GM20431 (cell line): ENCODE measurements at regions not wholly inside any gene's neighbourhood (a gene's known extent, or its start where the extent isn't known, plus 50 kb on each side); places are given as distances from the start of the nearest gene placed in this dataset.

Source experiments
- in situ Hi-C: fragments of 300-500 bp; cut with MseI, MboI; formaldehyde crosslinking; loops from one replicate; pipeline ENCODE4 v1.15.0; 2020; ENCODE audit warnings: low sequenced_read_pairs; ENCODE audit not compliant: unreplicated experiment

DNA sequence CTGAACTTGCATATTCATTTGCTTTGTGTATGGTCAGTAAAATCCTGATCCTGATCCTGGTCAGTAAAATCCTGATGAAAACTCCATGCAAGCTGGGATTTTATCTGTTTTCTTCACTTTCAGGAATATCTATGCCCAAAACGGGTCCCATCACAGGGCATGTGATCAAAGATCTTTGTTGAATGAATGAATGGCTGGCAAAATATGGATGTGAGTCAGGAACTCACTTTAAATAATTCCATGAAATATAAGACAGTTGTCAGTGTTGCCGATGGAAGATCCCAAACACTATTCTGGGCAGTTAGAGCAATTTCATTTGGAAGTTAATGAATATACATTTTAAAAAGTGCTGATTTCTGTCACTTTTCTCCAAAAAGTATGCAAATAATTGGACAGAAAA, 598.4 kb downstream of the GBA3 start:
- in situ Hi-C loops = no loop called here

DNA sequence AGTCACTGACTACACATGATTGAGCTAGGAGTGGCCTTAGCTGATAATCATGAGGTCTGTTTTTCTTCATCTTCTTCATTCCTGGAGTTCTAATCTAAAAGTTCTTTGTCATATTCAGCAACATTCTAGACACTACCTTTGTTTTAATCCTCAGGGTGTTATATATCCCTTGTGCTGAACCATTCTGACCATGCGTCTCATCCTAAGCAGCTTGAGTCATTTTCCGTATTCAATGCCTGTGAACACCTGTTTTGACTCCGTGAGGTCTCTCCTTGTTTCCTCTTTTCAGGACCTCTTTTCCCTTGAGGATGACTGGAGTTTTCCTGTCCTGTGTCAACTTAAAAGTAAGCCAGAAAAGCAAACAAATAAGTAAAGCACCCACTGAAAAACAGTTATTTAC, 597.9 kb downstream of the GBA3 start:
- in situ Hi-C loops = no loop called here

DNA sequence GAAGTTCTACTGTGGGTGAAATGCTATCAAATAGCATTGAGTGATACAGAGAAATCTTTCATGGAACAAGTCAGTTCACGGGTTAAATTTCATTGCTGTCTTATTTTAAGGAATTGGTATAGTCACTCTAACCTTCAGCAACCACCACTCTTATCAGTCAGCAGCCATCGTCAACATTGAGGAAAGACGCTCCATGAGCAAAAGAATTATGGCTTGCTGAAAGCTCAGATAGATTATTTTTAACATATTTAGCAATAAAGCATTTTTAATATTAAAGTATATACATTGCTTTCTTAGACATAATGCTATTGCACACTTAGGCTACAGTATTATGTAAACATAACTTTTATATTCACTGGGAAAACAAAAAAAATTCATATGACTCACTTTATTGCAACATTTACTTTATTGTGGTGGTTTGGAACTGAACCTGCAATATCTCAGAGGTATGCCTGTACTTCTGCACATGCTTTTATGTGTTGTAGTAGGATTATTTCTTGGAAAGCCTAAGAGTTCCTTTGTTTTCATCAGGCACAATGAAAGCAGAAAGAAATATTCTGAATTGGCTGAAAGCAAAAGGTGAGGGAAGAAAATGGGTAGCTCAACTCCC, 586.7 kb downstream of the GBA3 start:
- in situ Hi-C loops = no loop called here

DNA sequence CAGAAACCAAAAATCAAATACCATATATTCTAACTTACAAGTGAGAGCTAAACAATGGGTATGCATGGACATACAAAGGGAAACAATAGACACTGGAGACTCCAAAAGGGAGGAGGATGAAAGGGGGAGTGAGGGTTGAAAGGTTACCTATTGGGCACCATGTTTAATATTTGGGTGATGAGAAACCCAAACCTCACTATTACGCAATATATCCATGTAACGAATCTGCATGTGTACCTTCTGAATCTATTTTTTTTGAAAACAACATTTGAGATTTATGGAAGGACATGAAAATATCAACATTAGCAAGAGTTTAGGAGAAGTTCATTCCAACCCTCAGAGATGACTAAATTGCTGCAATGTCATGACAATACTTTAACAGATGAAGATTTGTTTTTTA, 586.1 kb downstream of the GBA3 start:
- in situ Hi-C loops = no loop called here

DNA sequence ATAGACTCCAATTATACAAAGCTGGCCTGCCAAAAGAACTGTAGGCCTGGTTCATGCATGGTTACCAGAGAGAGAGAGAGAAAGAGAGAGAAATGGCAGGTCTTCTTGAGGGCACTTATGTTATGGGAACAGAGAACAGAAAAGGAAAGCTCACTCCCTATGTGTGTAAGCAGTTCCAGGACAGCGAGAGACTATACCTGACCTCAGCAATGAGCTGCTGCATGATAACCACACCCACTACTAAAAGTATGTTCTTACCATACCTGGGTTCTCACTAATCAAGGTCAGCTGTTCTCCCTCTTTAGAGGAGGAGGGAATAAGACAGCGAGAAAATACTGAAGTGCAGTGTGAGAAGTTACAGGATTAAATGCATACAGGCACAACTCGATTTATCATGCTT, 583.3 kb downstream of the GBA3 start:
- in situ Hi-C loops = no loop called here

DNA sequence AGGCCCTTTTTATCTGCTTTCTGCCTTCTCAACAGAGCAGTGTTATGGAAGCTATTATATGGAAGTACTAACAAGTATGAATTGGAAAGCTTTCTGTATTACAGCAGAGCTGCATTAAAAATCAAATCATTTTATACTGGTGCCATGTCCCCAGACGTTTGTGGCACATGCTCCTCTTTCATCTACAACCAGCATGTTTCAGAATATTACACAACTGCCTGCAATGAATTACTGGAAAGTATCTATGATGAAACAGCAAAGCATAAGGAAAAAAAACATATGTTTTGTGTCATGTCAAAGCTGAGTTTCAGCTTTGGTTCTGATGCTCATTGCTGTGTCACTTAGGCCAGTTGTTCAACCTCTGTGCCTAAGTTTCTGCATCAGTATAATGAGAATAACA, 576.8 kb downstream of the GBA3 start:
- in situ Hi-C loops = no loop called here

DNA sequence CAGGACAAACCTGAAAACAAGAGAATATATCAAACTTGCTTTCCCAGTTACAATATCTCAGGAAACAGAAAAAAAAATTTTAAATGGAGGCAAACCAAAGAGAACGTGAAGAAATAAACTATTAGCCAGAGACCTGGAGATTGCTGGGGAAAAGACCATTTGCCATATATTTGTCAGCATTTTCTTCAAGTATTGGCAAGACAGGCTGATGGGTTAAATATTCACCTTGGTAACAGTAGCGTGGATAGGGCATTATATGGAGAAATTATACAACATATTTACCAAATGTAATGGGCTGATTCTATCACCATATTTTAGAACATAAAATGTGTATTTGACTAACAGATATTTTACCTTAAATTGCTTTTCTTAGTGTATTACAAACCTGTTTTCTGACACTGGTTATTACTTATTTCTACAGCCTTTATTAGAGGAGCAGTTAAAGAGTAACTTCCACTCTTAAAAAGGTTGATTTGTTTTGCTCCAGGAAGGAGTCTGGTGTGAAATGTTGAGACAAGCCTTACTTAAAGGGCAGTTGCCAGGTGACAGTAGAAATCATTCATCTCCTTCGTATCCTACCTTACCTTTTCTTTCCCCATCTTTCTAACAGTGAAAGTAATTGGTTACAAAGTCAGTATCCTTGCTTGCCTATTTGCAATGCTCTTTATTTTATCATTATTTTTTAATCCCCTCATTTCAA, 575.5 kb downstream of the GBA3 start:
- in situ Hi-C loops = no loop called here

DNA sequence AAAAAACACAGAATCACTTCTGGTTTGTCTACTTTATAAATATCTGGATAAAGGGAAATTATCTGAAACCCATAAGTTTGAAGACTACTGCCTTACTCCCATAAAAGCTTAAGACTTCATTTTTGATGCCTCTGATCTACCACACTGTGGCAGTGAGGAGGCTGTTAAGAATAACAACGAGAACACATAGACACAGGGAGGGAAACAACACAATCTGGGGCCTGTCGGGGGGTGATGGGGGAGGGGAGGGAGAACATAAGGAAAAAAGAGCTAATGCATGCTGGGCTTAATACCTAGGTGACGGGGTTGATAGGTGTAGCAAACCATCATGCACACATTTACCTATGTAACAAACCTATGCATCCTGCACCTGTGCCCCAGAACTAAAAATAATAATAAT, 573.7 kb downstream of the GBA3 start:
- in situ Hi-C loops = no loop called here

DNA sequence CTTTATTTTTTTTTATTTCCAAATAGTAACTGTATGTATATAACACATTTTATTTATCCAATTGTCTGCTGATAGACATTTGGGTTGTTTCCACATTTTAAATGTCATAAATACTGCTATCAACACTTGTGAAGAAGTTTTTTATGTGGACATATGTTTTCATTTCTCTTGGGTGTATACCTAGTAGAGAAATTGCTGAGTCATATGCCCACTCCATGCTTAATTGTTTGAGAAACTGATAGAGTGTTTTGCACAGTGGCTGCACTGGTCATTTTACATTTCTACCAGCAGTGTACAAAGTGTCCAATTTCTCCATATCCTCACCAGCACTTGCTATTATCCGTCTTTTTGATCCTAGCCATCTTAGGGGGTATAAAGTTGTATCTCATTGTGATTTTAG, 567.8 kb downstream of the GBA3 start:
- in situ Hi-C loops = no loop called here

DNA sequence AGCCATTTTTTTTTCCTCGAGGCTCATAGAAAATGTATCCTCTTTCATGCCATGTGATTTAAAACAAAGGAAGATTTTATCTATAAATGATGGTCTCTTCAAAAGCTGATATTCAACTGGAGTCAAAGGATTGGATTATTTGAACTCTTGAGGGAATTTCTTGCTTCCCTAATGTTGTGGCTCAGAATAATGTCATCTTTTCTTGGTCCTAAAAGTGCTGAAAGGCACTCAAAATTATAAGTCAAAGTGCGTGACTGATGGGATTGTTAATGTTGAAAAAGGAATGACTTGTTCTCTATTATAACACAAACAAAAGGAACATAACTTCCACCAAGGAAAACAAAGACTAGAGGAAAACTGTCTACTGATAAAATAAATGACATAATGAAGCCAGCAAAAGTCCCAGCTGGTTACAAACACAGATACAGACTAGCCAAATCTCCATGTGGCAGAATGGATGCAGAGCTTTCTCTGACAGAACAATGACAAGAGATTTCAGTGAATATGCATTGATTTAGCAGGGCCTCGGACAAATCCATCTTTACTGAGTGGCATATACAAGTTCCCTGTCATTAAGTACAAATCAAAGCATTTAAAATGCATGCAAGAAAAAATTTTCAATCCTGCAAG, 552.6 kb downstream of the GBA3 start:
- in situ Hi-C loops = no loop called here

DNA sequence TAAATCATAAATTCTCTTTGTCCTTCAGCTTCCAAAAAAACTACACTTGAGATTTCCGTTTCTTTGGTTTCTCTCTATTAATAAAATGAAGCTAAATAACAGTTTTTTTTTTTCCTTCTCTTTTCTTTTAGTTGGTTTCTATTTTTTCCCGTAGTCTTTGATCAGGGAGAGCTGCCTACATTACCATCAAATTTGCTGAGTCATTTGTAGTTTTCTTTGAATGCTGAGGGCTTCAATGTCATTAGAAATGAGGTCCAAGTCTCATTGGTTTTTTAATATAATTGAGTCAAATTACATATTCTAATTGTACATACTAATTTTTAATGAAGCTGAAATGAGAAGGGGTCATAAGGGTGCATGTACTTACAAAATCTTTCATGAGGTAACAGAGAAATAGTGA, 550.2 kb downstream of the GBA3 start:
- in situ Hi-C loops = no loop called here

DNA sequence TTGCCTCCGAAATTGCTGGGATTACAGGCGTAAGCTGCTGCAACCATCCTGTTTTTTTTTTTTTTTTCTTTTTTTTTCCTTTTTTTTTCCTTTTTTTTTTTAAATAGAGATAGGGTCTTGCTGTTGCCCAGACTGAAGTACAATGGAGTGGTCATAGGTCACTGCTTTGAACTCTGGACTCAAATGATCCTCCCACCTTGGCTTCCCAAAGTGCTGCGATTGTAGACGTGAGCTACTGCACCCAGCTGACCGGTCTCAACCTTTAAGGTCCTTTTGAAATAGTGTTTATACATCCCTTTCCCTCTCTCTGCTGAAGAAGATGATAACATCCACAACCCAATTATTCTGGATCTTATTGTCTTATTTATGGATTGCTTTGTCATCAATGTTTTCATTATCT, 548.7 kb downstream of the GBA3 start:
- in situ Hi-C loops = no loop called here

DNA sequence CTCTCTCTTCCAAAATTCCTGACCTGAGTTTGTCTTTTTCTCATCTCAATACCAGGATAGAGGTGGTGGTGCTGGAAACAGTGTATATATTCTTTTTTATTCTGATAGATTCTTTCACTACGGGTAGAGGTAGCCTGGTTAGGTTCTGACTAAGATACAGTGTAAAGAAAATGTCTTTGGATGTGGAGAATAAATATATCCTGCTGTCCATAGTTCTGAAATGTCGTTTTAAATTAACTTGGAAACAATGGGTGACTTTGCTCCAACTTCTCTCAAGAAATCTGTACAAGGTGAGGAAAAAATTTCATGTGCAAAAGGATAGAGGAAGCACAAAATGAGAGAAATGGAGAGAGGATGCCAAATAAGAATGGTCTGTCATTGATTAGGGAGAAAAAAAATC, 546.1 kb downstream of the GBA3 start:
- in situ Hi-C loops = no loop called here

DNA sequence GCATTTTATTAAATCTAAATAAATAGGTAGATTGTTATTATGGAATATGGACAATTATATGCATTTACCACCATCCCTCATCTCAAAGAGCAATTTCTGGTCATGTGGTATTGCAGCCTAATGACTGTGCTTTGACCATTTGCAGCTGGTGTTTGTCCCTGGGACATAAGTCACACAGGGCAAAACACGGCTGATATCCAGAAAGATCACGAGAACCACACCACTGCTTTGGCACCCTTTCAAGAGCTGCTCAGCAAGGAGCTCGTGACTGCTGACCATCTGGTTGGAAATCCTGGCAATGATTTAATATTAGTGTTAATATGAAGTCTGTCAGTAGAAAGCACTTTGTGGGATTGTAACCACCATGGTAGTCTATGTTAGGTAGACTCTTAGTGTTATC, 545.0 kb downstream of the GBA3 start:
- in situ Hi-C loops = no loop called here

DNA sequence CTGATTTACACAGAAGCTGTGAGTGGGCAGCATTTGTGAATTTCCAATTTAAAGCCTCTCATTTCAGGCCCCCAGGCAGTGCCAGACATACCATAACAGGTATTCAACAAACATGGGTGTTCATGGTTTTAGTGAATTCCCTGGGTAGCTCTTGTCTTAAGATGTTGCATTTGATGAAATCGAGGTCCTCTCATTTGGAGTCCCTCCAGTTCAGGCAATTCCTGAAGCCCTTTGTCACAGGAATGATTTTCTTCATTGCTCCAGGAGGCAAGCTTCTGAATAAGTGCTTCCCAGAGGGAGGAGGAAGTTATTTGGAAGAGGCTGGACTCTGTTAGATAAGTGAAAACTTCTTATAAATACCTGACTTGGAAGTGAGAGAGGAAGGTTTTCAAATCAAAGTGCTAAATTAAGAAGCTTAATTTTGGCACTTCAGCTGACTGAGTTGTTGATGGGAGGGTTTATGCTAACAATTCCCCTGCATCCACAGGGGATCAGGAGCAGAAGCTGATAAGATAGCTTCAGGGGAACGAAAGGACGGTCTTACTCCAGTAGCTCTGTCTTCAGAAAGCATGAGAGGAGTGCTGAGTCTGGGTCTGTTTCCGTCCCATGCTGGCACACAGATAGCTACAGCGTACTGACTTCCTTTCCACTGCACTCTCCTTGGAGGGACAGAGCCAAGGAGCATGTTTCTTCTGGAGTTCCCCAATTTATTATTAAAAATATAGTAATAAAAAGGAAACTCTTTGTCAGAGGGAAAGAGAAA, 543.1 kb downstream of the GBA3 start:
- in situ Hi-C loops = no loop called here

DNA sequence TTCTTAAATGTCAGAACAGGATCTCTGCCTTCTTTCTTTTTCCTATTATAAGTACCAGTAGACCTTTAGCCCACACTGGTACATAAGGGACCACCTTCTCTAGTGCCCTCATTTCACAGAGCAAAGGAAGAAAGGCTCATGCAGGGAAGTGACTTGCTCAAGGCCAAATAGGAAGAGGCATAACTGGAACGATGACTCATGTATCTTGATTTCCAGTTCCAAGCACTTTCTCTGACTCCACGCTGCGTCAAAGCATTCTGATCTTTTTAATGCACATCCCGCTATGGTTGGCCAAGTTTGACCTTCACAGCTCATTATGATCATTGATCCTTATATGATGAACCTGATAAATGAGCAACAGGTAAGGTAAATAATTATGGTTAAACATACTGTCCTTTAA, 542.0 kb downstream of the GBA3 start:
- in situ Hi-C loops = no loop called here

DNA sequence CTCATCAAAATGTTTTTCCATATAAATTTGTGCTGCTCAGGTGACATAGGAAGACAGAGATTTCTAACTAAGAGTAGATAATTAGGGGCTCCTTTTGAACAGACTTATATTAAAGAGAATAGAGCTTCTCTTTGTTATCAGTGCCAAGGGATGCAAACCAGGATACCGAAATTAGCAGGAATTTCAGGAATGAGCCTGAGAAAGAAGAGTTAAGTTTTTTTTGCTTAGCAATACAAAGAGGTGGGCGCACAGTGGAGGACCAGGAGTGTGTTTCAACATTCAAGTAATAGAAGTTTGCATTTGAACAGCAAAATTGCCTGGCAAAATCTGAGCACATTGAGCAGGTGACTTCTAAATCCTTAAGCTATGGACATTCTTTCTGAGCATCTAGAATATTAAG, 541.3 kb downstream of the GBA3 start:
- in situ Hi-C loops = no loop called here

DNA sequence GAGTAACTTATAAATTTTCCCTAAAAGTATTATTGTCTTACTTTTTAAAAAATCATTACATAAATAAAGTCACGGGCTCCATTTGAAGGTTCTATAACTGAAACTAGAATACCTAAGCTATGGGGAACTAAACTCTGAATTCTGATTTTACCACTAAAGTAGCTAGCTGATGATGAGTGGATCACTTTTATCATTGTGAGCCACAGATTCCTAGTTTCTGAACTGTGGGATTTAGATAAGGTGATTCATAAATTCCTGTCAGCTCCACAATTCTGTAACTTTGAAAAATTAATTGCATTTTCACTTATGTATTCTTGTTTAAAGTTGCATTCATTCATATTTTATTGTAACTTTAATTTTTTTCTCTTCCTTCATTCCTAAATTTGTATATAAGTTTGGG, 540.9 kb downstream of the GBA3 start:
- in situ Hi-C loops = no loop called here

DNA sequence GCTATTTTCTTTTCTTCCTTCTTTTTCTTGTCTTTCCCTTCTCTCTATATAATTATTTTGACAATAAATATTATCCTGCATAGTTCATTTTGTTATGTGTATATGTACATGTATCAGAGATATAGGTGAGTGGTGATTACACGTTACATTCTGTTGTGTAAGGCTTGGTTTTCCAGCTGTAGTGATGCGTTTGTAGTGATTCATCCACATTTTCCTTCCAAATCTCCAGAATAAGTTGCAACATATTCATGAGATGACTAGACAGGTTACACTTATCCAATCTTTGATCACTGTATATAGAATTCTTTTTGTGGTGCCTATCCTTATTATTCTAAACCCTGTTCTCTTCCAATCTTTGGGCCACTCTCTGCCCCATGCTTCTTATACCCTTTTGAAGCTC, 540.2 kb downstream of the GBA3 start:
- in situ Hi-C loops = no loop called here

DNA sequence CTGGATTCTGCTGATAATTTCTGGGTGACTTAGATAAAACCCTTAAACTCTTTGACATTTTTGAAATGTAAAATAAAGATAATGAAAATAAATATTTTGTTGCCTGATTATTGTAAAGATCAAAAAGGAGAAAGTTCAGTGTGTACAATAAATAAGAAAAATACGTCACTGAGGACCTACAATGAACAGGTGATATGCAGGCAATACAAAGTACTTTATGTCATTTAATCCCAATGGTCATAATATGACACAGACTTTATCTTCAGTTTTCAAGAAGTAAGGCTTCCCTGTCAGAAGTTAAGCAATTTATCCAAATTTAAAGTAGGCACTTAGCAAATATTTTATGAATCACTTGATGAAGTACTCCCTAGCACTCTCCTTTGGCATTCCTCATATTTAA, 532.8 kb downstream of the GBA3 start:
- in situ Hi-C loops = no loop called here
